Fibroblast of peridontal ligament (primary cell): ENCODE measurements at regions not wholly inside any gene's neighbourhood (a gene's known extent, or its start where the extent isn't known, plus 50 kb on each side); places are given as distances from the start of the nearest gene placed in this dataset.

Experiments
- DNase-seq: peaks from one replicate; pipeline ENCODE4 v3.0.0-alpha.2; 2010; ENCODE audit errors: extremely low read depth

GRCh38 chr13:73583331-73583730 lies 524.5 kb downstream of the KLF5 start:
- DNase-seq, result no peak

- DNase-seq, result no peak
Observed at GRCh38 chr13:73580513-73581267, 521.9 kb downstream of the KLF5 start.

GRCh38 chr13:73579574-73580274 lies 520.9 kb downstream of the KLF5 start:
- DNase-seq, result no peak

- no peak for DNase-seq
Observed at GRCh38 chr13:73578251-73578875, 519.6 kb downstream of the KLF5 start.

GRCh38 chr13:73576291-73576690 lies 517.5 kb downstream of the KLF5 start:
- no peak for DNase-seq

- no peak for DNase-seq
Observed at GRCh38 chr13:73572824-73573223, 514.0 kb downstream of the KLF5 start.

GRCh38 chr13:73571376-73571775 lies 512.6 kb downstream of the KLF5 start:
- no peak for DNase-seq

GRCh38 chr13:73556902-73557301 lies 498.1 kb downstream of the KLF5 start:
- no peak for DNase-seq

GRCh38 chr13:73556128-73556527 lies 497.3 kb downstream of the KLF5 start:
- no peak for DNase-seq

GRCh38 chr13:73551736-73552135 lies 492.9 kb downstream of the KLF5 start:
- DNase-seq, result no peak

GRCh38 chr13:73549717-73550116 lies 490.9 kb downstream of the KLF5 start:
- no peak for DNase-seq

- no peak for DNase-seq
Observed at GRCh38 chr13:73548449-73548848, 489.6 kb downstream of the KLF5 start.

- no peak for DNase-seq
Observed at GRCh38 chr13:73547239-73547638, 488.4 kb downstream of the KLF5 start.

- DNase-seq, result no peak
Observed at GRCh38 chr13:73544175-73544574, 485.4 kb downstream of the KLF5 start.

GRCh38 chr13:73542446-73542845 lies 483.6 kb downstream of the KLF5 start:
- DNase-seq, result no peak

- no peak for DNase-seq
Observed at GRCh38 chr13:73536865-73537264, 478.1 kb downstream of the KLF5 start.

GRCh38 chr13:73535341-73535740 lies 476.5 kb downstream of the KLF5 start:
- DNase-seq, result no peak

- no peak for DNase-seq
Observed at GRCh38 chr13:73532987-73533510, 474.2 kb downstream of the KLF5 start.

- DNase-seq, result no peak
Observed at GRCh38 chr13:73532582-73532981, 473.8 kb downstream of the KLF5 start.

- DNase-seq, result no peak
Observed at GRCh38 chr13:73531014-73531413, 472.2 kb downstream of the KLF5 start.

GRCh38 chr13:73522937-73523336 lies 464.1 kb downstream of the KLF5 start:
- no peak for DNase-seq

- no peak for DNase-seq
Observed at GRCh38 chr13:73521985-73522524, 463.2 kb downstream of the KLF5 start.

GRCh38 chr13:73521290-73521624 lies 462.5 kb downstream of the KLF5 start:
- DNase-seq, result no peak
